Gastroesophageal sphincter (tissue), 3 donors: ENCODE measurements at regions not wholly inside any gene's neighbourhood (a gene's known extent, or its start where the extent isn't known, plus 50 kb on each side); places are given as distances from the start of the nearest gene placed in this dataset.

Experiments
- EP300 ChIP-seq: sonication (generic); formaldehyde crosslinking; IDR thresholded peaks from one replicate; pipeline ENCODE4 v1.6.1; 2017; ENCODE audit warnings: antibody characterized with exemption, mild to moderate bottlenecking
- POLR2A ChIP-seq, 2 donors: fragments of 450-650 bp; IDR thresholded peaks; one replicate each; pipeline ENCODE4 v1.6.1; 2017; ENCODE audit warnings: antibody characterized with exemption in 2 of 2, mild to moderate bottlenecking in 2 of 2, moderate library complexity in 1 of 2
- POLR2AphosphoS5 ChIP-seq: sonication (generic); formaldehyde crosslinking; IDR thresholded peaks from one replicate; pipeline ENCODE4 v1.6.1; 2017; ENCODE audit warnings: antibody characterized with exemption
- TF ChIP-seq, protein P1 (sequence below), 4 experiments: fragments of 200-600 bp in 2 of 4; fragments of 450-650 bp in 2 of 4; sonication (generic) in 1 of 4; IDR thresholded peaks; one replicate each; pipeline ENCODE4 v1.5.1; 2017 to 2019; ENCODE audit warnings: antibody characterized with exemption in 4 of 4, mild to moderate bottlenecking in 2 of 4, moderate library complexity in 2 of 4

- TF ChIP-seq POLR2AphosphoS5 = no peak
- TF ChIP-seq, protein P1, sequence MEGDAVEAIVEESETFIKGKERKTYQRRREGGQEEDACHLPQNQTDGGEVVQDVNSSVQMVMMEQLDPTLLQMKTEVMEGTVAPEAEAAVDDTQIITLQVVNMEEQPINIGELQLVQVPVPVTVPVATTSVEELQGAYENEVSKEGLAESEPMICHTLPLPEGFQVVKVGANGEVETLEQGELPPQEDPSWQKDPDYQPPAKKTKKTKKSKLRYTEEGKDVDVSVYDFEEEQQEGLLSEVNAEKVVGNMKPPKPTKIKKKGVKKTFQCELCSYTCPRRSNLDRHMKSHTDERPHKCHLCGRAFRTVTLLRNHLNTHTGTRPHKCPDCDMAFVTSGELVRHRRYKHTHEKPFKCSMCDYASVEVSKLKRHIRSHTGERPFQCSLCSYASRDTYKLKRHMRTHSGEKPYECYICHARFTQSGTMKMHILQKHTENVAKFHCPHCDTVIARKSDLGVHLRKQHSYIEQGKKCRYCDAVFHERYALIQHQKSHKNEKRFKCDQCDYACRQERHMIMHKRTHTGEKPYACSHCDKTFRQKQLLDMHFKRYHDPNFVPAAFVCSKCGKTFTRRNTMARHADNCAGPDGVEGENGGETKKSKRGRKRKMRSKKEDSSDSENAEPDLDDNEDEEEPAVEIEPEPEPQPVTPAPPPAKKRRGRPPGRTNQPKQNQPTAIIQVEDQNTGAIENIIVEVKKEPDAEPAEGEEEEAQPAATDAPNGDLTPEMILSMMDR (IDR thresholded peaks at IDR 0.05) = no peak
- no peak for TF ChIP-seq EP300
- TF ChIP-seq POLR2A (IDR thresholded peaks at IDR 0.05) = no peak
Measured at GRCh38 chr2:239661334-239662312, 260.8 kb upstream of the HDAC4 start.
